ENCODE measurements at regions not wholly inside any gene's neighbourhood (a gene's known extent, or its start where the extent isn't known, plus 50 kb on each side); places are given as distances from the start of the nearest gene placed in this dataset.

DNA sequence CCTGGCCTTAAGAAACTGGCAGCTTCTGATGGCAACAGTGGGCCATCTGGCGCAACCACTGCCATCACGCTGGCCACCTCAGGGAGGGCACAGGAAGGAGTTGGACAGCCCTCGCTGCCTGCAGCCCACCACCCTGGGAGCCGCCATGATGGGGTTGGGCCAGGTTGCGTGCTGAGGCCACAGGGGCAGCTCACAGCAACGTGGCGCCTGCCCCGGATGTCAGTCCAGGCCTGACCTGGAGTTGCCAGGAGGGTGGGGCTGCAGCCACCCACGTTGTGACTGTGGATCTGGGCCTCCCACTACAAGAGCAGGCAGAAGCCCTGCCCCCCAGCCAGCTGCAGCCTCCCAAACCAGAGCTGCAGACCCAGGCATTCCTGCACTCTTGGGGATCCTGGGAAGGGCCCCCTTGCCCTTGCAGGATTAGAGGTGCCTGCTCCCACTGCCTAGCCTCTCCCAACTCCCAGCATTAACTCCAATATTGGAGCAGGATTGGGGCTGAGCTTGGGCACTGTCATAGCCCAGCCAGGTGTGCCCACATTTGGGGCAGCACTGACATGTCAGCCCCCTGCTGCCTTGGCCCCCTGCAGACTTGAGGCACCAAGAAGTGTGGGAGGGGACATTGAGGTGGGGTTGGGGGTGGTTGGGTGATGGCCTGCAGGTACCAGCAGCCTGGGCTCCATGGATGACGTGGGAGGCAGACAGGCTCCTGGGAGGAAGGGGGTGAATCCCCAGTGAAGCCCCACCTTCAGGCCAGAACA is 468.9 kb upstream of the CCDC54 start:
- TF ChIP-seq, protein P1, sequence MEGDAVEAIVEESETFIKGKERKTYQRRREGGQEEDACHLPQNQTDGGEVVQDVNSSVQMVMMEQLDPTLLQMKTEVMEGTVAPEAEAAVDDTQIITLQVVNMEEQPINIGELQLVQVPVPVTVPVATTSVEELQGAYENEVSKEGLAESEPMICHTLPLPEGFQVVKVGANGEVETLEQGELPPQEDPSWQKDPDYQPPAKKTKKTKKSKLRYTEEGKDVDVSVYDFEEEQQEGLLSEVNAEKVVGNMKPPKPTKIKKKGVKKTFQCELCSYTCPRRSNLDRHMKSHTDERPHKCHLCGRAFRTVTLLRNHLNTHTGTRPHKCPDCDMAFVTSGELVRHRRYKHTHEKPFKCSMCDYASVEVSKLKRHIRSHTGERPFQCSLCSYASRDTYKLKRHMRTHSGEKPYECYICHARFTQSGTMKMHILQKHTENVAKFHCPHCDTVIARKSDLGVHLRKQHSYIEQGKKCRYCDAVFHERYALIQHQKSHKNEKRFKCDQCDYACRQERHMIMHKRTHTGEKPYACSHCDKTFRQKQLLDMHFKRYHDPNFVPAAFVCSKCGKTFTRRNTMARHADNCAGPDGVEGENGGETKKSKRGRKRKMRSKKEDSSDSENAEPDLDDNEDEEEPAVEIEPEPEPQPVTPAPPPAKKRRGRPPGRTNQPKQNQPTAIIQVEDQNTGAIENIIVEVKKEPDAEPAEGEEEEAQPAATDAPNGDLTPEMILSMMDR (IDR thresholded peaks at IDR 0.05; ENCODE audit: low read depth, low read length), result no peak
- no peak for DNase-seq (ENCODE audit: low read depth, low spot score)
- in situ Hi-C loops (cut with HindIII; ENCODE audit: low sequenced_read_pairs), result no loop called here
- H3K4me3 ChIP-seq (ENCODE audit: low read depth, low read length), result no peak overlapping the region

DNA sequence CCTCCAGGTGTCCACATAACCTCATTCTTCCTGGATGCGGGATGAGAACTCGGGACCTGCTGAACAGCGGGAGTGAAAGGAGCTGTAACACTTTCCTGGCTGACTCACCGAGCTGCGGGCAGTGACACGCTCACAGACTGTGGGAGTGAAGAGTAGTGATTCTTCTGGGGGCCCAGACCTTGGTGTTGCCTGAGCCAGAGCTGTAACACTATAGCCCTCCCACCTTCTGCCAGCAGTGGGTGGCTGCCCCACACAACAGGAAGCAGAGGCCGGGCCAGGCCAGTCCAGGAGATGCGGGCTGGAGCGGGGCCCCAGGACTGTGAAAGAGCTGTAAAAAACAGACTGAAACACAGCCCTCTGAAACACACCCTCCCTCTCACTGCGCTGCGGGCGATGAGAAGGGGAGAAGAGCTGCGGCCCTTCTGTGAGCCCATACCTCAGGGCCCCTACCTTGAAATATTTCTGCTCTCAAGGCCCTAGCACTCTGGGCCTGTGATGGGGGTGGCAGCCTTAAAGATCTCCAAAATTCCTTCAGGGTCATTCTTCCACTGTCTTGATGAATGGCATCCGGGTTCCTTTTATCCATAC is 464.0 kb upstream of the CCDC54 start:
- H3K4me3 ChIP-seq (ENCODE audit: low read depth, low read length), result no peak overlapping the region
- TF ChIP-seq, protein P1 (IDR thresholded peaks at IDR 0.05; ENCODE audit: low read depth, low read length), result no peak
- DNase-seq (ENCODE audit: low read depth, low spot score), result peak; percentile 64
- in situ Hi-C loops (cut with HindIII; ENCODE audit: low sequenced_read_pairs), result no loop called here

DNA sequence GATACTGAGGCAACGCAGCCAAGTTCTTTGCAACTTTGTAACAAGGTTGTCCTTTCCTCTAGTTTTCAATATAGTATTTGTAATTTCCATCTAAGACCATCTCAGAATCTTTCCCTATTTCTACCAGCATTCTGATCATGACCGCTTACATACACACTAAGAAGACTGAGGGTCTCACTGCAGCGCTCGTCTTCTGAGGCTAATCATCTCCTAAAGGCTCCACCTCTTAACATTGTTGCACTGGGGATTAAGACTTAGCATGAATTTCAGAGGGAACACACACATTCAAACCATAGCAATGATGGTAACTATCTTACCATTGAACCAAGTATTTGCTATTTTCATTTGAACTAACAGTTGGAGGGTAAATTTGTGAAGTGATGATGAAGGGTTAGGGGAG is 463.3 kb upstream of the CCDC54 start:
- in situ Hi-C loops (cut with HindIII; ENCODE audit: low sequenced_read_pairs), result no loop called here
- DNase-seq (ENCODE audit: low read depth, low spot score), result no peak
- no peak overlapping the region for H3K4me3 ChIP-seq (ENCODE audit: low read depth, low read length)
- TF ChIP-seq, protein P1 (IDR thresholded peaks at IDR 0.05; ENCODE audit: low read depth, low read length), result no peak

DNA sequence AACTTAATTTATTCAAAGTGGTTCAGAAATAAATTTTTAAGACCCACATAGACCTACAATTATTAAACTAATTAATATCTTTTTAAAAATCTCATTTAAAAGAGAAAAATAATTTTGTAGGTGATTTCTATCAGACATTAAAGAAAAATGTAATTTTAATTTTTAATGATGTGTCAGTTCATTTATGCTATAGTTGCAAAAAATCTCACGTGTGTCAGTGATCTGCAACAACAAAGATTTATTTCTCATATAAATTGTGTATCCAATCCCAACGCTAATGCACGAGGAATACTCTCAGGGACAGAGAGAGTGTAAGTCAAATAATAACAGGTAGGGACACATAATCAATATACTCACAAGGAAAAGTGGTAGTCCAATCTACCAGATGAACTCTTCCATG is 456.6 kb upstream of the CCDC54 start:
- in situ Hi-C loops (cut with HindIII; ENCODE audit: low sequenced_read_pairs), result no loop called here
- TF ChIP-seq, protein P1 (IDR thresholded peaks at IDR 0.05; ENCODE audit: low read depth, low read length), result no peak
- H3K4me3 ChIP-seq (ENCODE audit: low read depth, low read length), result no peak overlapping the region
- no peak for DNase-seq (ENCODE audit: low read depth, low spot score)

DNA sequence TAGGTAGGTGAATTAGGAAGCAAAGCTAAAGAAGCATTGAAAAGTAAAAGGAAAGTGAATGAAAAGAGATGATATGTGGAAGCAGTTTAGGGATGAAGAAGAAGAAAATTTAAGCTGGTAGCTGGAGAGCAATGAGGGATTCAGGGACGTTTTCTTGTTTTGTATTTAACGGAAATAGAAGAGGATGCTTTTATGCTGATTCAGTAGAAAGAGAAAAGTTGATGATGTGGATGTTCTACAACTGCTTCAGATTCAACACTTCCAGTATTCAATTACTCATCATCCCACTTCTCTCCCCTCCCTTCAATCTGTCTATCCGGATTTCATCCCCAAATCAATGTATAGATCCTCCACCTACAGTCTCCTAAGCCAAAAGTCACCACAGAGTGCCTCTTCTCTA is 448.2 kb upstream of the CCDC54 start:
- DNase-seq (ENCODE audit: low read depth, low spot score), result no peak
- in situ Hi-C loops (cut with HindIII; ENCODE audit: low sequenced_read_pairs), result no loop called here

DNA sequence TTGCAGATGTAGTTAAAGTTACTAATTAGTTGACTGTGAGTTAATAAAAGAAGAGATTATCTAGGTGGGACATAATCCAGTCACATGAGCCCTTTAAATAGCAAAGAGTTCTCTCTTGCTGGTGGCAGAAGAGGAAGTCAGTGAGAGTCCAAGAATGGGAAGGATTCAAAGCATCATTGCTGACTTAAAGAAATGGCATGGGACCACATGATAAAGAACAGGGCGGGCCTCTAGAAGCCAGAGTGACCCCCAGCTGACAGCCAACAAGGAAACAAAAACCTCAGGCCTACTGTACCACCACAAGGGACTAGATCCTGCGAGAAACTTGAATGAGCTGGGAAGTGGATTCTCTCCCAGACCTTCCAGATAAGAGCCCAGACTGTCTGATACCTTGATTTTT is 447.2 kb upstream of the CCDC54 start:
- DNase-seq (ENCODE audit: low read depth, low spot score), result no peak
- TF ChIP-seq, protein P1 (IDR thresholded peaks at IDR 0.05; ENCODE audit: low read depth, low read length), result no peak
- no peak overlapping the region for H3K4me3 ChIP-seq (ENCODE audit: low read depth, low read length)
- in situ Hi-C loops (cut with HindIII; ENCODE audit: low sequenced_read_pairs), result no loop called here

More for the DNA sequence above, 448.2 kb upstream of the CCDC54 start:
- H3K4me3 ChIP-seq (ENCODE audit: low read depth, low read length), result no peak overlapping the region
- TF ChIP-seq, protein P1 (IDR thresholded peaks at IDR 0.05; ENCODE audit: low read depth, low read length), result no peak
